ENCODE measurements at regions not wholly inside any gene's neighbourhood (a gene's known extent, or its start where the extent isn't known, plus 50 kb on each side); places are given as distances from the start of the nearest gene placed in this dataset.

DNA sequence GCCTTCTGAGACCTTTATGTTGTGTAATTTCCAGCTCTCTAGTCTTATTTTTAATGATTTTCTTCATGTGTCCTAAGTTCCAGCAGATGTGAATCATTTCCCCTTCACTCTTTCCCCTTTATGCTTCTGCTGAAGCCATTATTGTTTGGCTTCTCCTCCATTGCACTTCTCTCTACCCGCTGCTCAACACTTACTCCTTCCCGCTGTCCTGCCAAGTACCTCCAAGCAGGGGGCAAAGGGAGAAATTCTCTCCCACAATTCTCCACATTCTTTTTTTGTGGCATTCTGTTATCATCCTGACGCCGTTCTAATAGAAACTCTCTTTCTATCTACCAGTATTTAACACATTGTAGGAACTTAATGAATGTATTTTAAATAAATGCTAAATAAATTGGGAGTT is 388.9 kb upstream of the TPK1 start:
- no peak overlapping the region for H3K4me3 Mint-ChIP-seq (ENCODE audit: unreplicated experiment)
- H3K27me3 Mint-ChIP-seq (ENCODE audit: unreplicated experiment), result no peaks in the 10 kb centered on the region
- H3K4me1 Mint-ChIP-seq (ENCODE audit: unreplicated experiment), result no peaks in the 10 kb centered on the region
- no peak for DNase-seq (ENCODE audit: low spot score)
- TF ChIP-seq, protein P1, sequence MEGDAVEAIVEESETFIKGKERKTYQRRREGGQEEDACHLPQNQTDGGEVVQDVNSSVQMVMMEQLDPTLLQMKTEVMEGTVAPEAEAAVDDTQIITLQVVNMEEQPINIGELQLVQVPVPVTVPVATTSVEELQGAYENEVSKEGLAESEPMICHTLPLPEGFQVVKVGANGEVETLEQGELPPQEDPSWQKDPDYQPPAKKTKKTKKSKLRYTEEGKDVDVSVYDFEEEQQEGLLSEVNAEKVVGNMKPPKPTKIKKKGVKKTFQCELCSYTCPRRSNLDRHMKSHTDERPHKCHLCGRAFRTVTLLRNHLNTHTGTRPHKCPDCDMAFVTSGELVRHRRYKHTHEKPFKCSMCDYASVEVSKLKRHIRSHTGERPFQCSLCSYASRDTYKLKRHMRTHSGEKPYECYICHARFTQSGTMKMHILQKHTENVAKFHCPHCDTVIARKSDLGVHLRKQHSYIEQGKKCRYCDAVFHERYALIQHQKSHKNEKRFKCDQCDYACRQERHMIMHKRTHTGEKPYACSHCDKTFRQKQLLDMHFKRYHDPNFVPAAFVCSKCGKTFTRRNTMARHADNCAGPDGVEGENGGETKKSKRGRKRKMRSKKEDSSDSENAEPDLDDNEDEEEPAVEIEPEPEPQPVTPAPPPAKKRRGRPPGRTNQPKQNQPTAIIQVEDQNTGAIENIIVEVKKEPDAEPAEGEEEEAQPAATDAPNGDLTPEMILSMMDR (IDR thresholded peaks at IDR 0.05; ENCODE audit: unreplicated experiment), result no peak
- H3K9me3 Mint-ChIP-seq (ENCODE audit: unreplicated experiment), result no peaks in the 10 kb centered on the region
- no peak overlapping the region for H3K27ac Mint-ChIP-seq (ENCODE audit: unreplicated experiment)
- H3K36me3 Mint-ChIP-seq (ENCODE audit: low read depth, unreplicated experiment), result no peaks in the 10 kb centered on the region

DNA sequence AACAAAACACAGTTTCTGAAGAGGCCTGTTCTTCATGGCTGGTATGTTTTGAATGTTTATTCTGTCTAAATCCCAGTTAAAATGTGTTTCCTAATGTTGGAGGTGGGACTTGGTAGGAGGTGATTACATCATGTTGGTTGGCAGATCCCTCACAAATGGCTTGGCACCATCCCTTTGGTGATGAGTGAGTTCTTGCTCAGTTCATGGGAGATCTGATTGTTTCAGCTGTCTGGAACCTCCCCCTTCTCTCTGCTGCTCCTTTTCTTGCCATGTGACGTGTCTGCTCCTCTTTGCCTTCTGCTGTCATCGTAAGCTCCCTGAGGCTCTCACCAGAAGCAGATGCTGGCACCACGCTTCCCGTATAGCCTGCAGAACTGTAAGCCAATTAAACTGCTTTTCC is 383.6 kb upstream of the TPK1 start:
- no peak overlapping the region for H3K4me3 Mint-ChIP-seq (ENCODE audit: unreplicated experiment)
- H3K4me1 Mint-ChIP-seq (ENCODE audit: unreplicated experiment), result no peaks in the 10 kb centered on the region
- no peak for DNase-seq (ENCODE audit: low spot score)
- H3K9me3 Mint-ChIP-seq (ENCODE audit: unreplicated experiment), result peaks cover 6% of the 10 kb centered on the region
- no peak overlapping the region for H3K27ac Mint-ChIP-seq (ENCODE audit: unreplicated experiment)
- H3K36me3 Mint-ChIP-seq (ENCODE audit: low read depth, unreplicated experiment), result no peaks in the 10 kb centered on the region
- TF ChIP-seq, protein P1 (IDR thresholded peaks at IDR 0.05; ENCODE audit: unreplicated experiment), result no peak
- H3K27me3 Mint-ChIP-seq (ENCODE audit: unreplicated experiment), result peaks cover 1% of the 10 kb centered on the region

DNA sequence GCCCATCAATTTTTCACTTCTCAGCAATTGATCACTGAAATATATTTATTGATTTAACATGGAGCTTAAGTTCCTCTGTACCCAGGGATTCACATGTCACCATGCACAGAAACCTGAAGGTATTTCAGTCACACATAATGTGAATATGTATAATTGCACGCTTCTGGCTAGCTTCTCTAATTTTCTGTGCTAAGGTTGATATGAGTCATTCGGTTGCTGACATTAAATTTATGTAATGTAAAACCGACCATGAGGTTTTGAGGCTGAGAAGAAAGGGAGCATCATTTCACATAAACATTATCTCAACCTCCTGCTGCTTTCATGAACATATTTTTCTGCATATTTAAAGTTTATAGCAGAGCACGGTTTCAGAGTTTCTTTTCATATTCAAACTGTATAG is 381.0 kb upstream of the TPK1 start:
- DNase-seq (ENCODE audit: low spot score), result no peak
- H3K4me1 Mint-ChIP-seq (ENCODE audit: unreplicated experiment), result no peaks in the 10 kb centered on the region
- no peak overlapping the region for H3K4me3 Mint-ChIP-seq (ENCODE audit: unreplicated experiment)
- H3K27ac Mint-ChIP-seq (ENCODE audit: unreplicated experiment), result no peak overlapping the region
- peaks cover 1% of the 10 kb centered on the region for H3K27me3 Mint-ChIP-seq (ENCODE audit: unreplicated experiment)
- peaks cover 11% of the 10 kb centered on the region for H3K9me3 Mint-ChIP-seq (ENCODE audit: unreplicated experiment)
- TF ChIP-seq, protein P1 (IDR thresholded peaks at IDR 0.05; ENCODE audit: unreplicated experiment), result no peak
- no peaks in the 10 kb centered on the region for H3K36me3 Mint-ChIP-seq (ENCODE audit: low read depth, unreplicated experiment)

DNA sequence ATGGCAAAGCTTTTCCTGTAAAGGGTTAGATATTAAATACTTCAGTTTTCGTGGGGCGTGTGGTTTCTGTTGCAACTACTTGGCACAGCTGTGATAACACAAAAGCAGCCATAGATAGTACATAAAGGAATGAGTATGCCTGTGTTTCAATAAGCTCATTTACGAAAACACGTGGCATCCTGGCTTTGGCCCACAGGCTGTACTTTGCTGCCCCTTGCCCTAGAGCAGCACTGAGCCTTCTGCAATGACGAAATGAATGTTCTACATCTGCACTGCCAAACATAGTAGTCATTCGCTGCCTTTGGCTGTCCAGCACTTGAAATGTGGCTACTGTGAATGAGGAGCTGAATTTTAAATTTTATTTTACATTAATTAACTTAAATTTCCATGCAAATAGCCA is 376.2 kb upstream of the TPK1 start:
- Mint-ChIP-seq H3K27me3 (ENCODE audit: unreplicated experiment) (peaks cover 4% of the 10 kb centered on the region), H3K9me3 (ENCODE audit: unreplicated experiment) (peaks cover 13% of the 10 kb centered on the region), H3K4me3 (ENCODE audit: unreplicated experiment) (no peak overlapping the region), H3K27ac (ENCODE audit: unreplicated experiment) (no peak overlapping the region), H3K4me1 (ENCODE audit: unreplicated experiment) (no peaks in the 10 kb centered on the region), H3K36me3 (ENCODE audit: low read depth, unreplicated experiment) (no peaks in the 10 kb centered on the region)
- DNase-seq (ENCODE audit: low spot score), result no peak
- TF ChIP-seq, protein P1 (IDR thresholded peaks at IDR 0.05; ENCODE audit: unreplicated experiment), result no peak

DNA sequence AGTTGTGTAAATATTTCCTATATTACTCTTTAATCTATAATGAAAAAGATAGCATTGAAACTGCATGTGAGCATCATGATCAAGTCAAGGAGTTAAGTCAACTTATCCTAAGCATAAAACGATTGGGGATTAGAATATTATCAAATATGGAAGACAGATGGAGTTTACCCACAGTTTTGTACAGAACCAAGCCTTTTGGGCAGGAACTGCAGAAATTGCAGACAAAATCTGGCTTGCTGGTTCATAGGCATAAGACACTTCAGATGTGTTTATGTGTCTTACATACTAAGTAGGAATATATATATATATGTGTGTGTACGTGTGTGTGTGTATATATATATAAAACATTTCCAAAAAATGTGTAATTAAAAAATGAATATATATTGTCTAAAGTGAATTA is 375.4 kb upstream of the TPK1 start:
- Mint-ChIP-seq H3K4me3 (ENCODE audit: unreplicated experiment) (no peak overlapping the region), H3K36me3 (ENCODE audit: low read depth, unreplicated experiment) (no peaks in the 10 kb centered on the region), H3K27ac (ENCODE audit: unreplicated experiment) (no peak overlapping the region), H3K9me3 (ENCODE audit: unreplicated experiment) (peaks cover 16% of the 10 kb centered on the region), H3K4me1 (ENCODE audit: unreplicated experiment) (no peaks in the 10 kb centered on the region), H3K27me3 (ENCODE audit: unreplicated experiment) (peaks cover 4% of the 10 kb centered on the region)
- TF ChIP-seq, protein P1 (IDR thresholded peaks at IDR 0.05; ENCODE audit: unreplicated experiment), result no peak
- no peak for DNase-seq (ENCODE audit: low spot score)
